ENCODE measurements at regions not wholly inside any gene's neighbourhood (a gene's known extent, or its start where the extent isn't known, plus 50 kb on each side); places are given as distances from the start of the nearest gene placed in this dataset.

DNA sequence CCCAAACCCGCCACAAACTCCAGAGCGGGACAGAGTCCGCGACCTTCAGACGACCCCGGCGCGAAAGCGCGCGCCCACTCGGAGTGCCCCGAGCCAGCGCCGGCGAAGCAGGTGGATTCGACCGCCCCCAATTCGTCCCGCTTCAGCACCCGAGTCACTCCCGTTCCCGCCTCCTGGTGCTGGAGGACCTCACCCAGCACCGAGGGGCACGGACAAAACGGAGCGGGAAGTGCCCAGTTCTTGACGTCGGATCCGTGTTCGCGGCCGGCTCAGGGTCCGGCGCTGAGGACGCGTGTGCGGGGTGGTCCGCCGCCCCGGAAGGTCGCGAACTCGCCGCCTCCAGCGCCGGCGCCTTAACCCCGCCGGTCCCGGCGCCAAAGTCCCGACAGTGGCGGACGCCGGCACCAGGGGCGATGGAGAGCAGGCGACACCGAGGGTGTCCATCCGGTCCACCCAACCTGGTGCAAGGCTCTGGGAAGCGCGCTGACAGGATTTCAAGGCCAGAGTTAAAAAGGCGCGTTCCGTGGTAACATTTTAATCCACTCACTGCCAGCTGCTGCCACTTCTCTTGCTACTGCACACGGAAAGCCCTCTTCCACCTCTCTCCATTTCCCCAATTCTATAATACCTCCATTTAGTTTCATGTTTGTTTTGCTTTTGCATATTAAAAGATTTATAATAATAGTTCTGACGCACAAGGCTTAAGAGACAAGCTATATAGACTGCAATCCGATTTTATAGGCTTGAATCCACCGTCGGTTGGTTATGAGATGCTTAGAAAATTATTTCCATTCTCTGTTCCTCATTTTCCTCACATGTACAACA is 240.0 kb upstream of the CPNE8 start:
- Histone ChIP-seq H3K36me3 (ENCODE audit: control insufficient read depth in 4 of 4, insufficient read depth in 4 of 4, low read length in 4 of 4) (no peaks in the 10 kb centered on the region), H3K27me3 (ENCODE audit: control insufficient read depth in 3 of 3, insufficient read depth in 3 of 3, low read length in 2 of 3) (peaks cover 0 to 11% (median 8%) of the 10 kb centered on the region in 3 donors), H3K9me3 (ENCODE audit: control insufficient read depth in 4 of 4, insufficient read depth in 3 of 4, low read length in 3 of 4) (peaks cover 0 to 12% (median 4%) of the 10 kb centered on the region in 4 donors), H3K4me1 (ENCODE audit: control insufficient read depth in 5 of 5, insufficient read depth in 5 of 5, low read length in 5 of 5) (peaks cover 0 to 6% (median 2%) of the 10 kb centered on the region in 5 donors), H3K27ac (ENCODE audit: low read depth in 1 of 2, low read length in 1 of 2) (no peak overlapping the region), H3K4me3 (peak overlapping the region; percentile 38), H3K9ac (ENCODE audit: insufficient read depth in 1 of 2, low read length in 2 of 2) (no peak overlapping the region)
- WGBS, 2 donors, result 5 to 8% methylated on average over 65 to 70 of the region's 70 CpGs
- DNase-seq (peak; percentile 37 to 76 (median 58)), ATAC-seq (ENCODE audit: insufficient read depth, low FRiP score) (no peak)
- TF ChIP-seq, protein P1, sequence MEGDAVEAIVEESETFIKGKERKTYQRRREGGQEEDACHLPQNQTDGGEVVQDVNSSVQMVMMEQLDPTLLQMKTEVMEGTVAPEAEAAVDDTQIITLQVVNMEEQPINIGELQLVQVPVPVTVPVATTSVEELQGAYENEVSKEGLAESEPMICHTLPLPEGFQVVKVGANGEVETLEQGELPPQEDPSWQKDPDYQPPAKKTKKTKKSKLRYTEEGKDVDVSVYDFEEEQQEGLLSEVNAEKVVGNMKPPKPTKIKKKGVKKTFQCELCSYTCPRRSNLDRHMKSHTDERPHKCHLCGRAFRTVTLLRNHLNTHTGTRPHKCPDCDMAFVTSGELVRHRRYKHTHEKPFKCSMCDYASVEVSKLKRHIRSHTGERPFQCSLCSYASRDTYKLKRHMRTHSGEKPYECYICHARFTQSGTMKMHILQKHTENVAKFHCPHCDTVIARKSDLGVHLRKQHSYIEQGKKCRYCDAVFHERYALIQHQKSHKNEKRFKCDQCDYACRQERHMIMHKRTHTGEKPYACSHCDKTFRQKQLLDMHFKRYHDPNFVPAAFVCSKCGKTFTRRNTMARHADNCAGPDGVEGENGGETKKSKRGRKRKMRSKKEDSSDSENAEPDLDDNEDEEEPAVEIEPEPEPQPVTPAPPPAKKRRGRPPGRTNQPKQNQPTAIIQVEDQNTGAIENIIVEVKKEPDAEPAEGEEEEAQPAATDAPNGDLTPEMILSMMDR (IDR thresholded peaks at IDR 0.05; ENCODE audit: control extremely low read depth, extremely low read depth), result peak; percentile 31

DNA sequence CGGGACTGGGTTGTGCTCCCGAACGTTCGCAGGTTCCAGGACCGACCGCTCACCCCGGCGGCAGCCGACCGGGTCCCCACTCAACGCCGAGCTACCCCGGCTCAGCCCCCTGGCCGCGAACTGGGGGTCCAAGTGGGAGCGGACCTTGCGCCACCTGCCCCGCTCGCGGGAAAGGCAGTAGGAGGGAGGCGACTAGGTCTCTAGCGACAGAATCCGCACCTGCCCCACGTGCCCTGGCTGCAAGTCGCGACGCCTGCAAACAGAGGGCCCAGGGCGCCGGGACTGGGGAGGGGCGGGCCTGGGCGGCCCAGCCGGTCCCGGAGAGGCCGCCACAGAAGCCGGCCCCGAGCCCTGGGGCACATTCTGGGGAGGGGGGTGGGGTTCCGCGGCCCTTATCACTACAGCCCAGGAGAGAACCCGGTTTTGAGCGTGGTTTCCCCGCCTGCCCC is 239.2 kb upstream of the CPNE8 start:
- ATAC-seq (ENCODE audit: insufficient read depth, low FRiP score), result no peak
- Histone ChIP-seq H3K9ac (ENCODE audit: insufficient read depth in 1 of 2, low read length in 2 of 2) (no peak overlapping the region), H3K27ac (ENCODE audit: low read depth in 1 of 2, low read length in 1 of 2) (no peak overlapping the region), H3K27me3 (ENCODE audit: control insufficient read depth in 3 of 3, insufficient read depth in 3 of 3, low read length in 2 of 3) (peaks cover 0 to 11% (median 8%) of the 10 kb centered on the region in 3 donors), H3K9me3 (ENCODE audit: control insufficient read depth in 4 of 4, insufficient read depth in 3 of 4, low read length in 3 of 4) (peaks cover 0 to 9% (median 2%) of the 10 kb centered on the region in 4 donors), H3K4me1 (ENCODE audit: control insufficient read depth in 5 of 5, insufficient read depth in 5 of 5, low read length in 5 of 5) (peaks cover 0 to 6% (median 2%) of the 10 kb centered on the region in 5 donors), H3K4me3 (peak overlapping the region; percentile 38), H3K36me3 (ENCODE audit: control insufficient read depth in 4 of 4, insufficient read depth in 4 of 4, low read length in 4 of 4) (no peaks in the 10 kb centered on the region)
- TF ChIP-seq, protein P1 (IDR thresholded peaks at IDR 0.05; ENCODE audit: control extremely low read depth, extremely low read depth), result no peak
- peak in 2 of 3 donors; percentile 13 to 14 for DNase-seq
- WGBS, 2 donors, result 28 to 30% methylated on average over 31 to 41 of the region's 41 CpGs

DNA sequence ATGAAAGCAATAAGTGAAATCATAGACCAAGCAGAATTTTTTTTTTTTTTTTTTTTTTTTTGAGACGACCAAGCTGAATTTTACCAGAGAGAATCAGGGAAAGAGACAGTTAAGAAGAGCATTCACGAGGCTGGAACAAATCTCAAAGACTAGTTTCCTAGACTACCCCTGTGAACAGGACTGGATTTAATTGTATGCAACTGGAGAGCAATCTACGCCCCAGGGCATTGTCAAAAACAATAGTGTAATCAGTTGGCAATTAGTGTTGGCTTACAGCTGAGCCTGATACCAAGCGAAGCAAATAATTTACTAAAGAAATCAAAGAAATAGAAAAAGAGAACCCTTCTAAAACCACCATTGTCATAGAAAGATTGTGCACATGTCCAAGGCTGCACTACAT is 232.9 kb upstream of the CPNE8 start:
- no peak for DNase-seq
- TF ChIP-seq, protein P1 (IDR thresholded peaks at IDR 0.05; ENCODE audit: control extremely low read depth, extremely low read depth), result no peak
- H3K9me3 ChIP-seq (ENCODE audit: control insufficient read depth in 4 of 4, insufficient read depth in 3 of 4, low read length in 3 of 4), result no peaks in the 10 kb centered on the region
- H3K4me3 ChIP-seq, result no peak overlapping the region
- no peak for ATAC-seq (ENCODE audit: insufficient read depth, low FRiP score)
- H3K27ac ChIP-seq (ENCODE audit: low read depth in 1 of 2, low read length in 1 of 2), result no peak overlapping the region
- H3K27me3 ChIP-seq (ENCODE audit: control insufficient read depth in 3 of 3, insufficient read depth in 3 of 3, low read length in 2 of 3), result peaks cover 0 to 2% (median 0%) of the 10 kb centered on the region in 3 donors
- H3K9ac ChIP-seq (ENCODE audit: insufficient read depth in 1 of 2, low read length in 2 of 2), result no peak overlapping the region
- H3K36me3 ChIP-seq (ENCODE audit: control insufficient read depth in 4 of 4, insufficient read depth in 4 of 4, low read length in 4 of 4), result no peaks in the 10 kb centered on the region
- H3K4me1 ChIP-seq (ENCODE audit: control insufficient read depth in 5 of 5, insufficient read depth in 5 of 5, low read length in 5 of 5), result no peaks in the 10 kb centered on the region
- WGBS, 2 donors, result 75 to 83% methylated on average over 4 of the region's 4 CpGs
